Fibroblast of lung (primary cell): ENCODE measurements at regions not wholly inside any gene's neighbourhood (a gene's known extent, or its start where the extent isn't known, plus 50 kb on each side); places are given as distances from the start of the nearest gene placed in this dataset.

Experiments used
- DNase-seq, 2 donors: peaks; one replicate each; pipeline versions ENCODE4 v3.0.0 to v3.0.0-alpha.2; 2010; ENCODE audit warnings: low read depth in 2 of 2
- H2AFZ ChIP-seq: 2 replicates; pipeline ENCODE4 v1.5.1; 2012; ENCODE audit warnings: low read length, control low read depth, inconsistent platforms
- H3K27ac ChIP-seq: 2 replicates; pipeline ENCODE4 v1.5.1; 2011; ENCODE audit warnings: low read length, control low read depth; ENCODE audit not compliant: insufficient read depth
- H3K27me3 ChIP-seq: 2 replicates; pipeline ENCODE4 v1.5.1; 2011; ENCODE audit warnings: mild to moderate bottlenecking, low read length; ENCODE audit not compliant: control insufficient read depth, insufficient read depth
- H3K36me3 ChIP-seq: 2 replicates; pipeline ENCODE4 v1.5.1; 2011; ENCODE audit warnings: low read length; ENCODE audit not compliant: control insufficient read depth, insufficient read depth
- H3K4me1 ChIP-seq: 2 replicates; pipeline ENCODE4 v1.5.1; 2011; ENCODE audit warnings: low read length; ENCODE audit not compliant: control insufficient read depth, insufficient read depth; ENCODE audit errors: extremely low read depth
- H3K4me2 ChIP-seq: 2 replicates; pipeline ENCODE4 v1.5.1; 2011; ENCODE audit warnings: low read length, control low read depth; ENCODE audit not compliant: insufficient read depth; ENCODE audit errors: extremely low read depth
- H3K4me3 ChIP-seq, 4 experiments: fragments of 200-600 bp in 1 of 4; sonication (generic) in 1 of 4; replicated peaks in 1 of 4; 2 replicates each; pipeline ENCODE4 v1.5.1; 2011 to 2016; ENCODE audit warnings: low read length in 4 of 4, low read depth in 3 of 4, mild to moderate bottlenecking in 3 of 4, control low read depth in 2 of 4, inconsistent platforms in 1 of 4, mixed read lengths in 1 of 4; ENCODE audit not compliant: insufficient read depth in 1 of 4; ENCODE audit errors: control extremely low read depth in 1 of 4
- H3K79me2 ChIP-seq: 2 replicates; pipeline ENCODE4 v1.5.1; 2012; ENCODE audit warnings: mild to moderate bottlenecking, low read length, inconsistent platforms; ENCODE audit not compliant: control insufficient read depth, insufficient read depth
- H3K9ac ChIP-seq: 2 replicates; pipeline ENCODE4 v1.5.1; 2011; ENCODE audit warnings: mild to moderate bottlenecking, low read length, control low read depth; ENCODE audit not compliant: insufficient read depth
- H3K9me3 ChIP-seq: 2 replicates; pipeline ENCODE4 v1.5.1; 2012; ENCODE audit warnings: low read depth, low read length; ENCODE audit not compliant: control insufficient read depth, insufficient read depth
- H4K20me1 ChIP-seq: 2 replicates; pipeline ENCODE4 v1.5.1; 2011; ENCODE audit warnings: low read length; ENCODE audit not compliant: control insufficient read depth, insufficient read depth; ENCODE audit errors: extremely low read depth
- EZH2 ChIP-seq: IDR thresholded peaks from 2 replicates; pipeline ENCODE4 v1.5.1; 2012; ENCODE audit warnings: low read length, control low read depth, mild to moderate bottlenecking; ENCODE audit errors: missing control alignments
- TF ChIP-seq, protein P1 (sequence below), 2 donors: IDR thresholded peaks in 1 of 2; conservative IDR thresholded peaks in 1 of 2; 1 replicate in 1 of 2; 2 replicates in 1 of 2; pipeline ENCODE4 v1.5.1; 2011 to 2012; ENCODE audit warnings: low read length in 2 of 2, control low read depth in 1 of 2, inconsistent platforms in 1 of 2, low read depth in 1 of 2, mild to moderate bottlenecking in 1 of 2

DNA sequence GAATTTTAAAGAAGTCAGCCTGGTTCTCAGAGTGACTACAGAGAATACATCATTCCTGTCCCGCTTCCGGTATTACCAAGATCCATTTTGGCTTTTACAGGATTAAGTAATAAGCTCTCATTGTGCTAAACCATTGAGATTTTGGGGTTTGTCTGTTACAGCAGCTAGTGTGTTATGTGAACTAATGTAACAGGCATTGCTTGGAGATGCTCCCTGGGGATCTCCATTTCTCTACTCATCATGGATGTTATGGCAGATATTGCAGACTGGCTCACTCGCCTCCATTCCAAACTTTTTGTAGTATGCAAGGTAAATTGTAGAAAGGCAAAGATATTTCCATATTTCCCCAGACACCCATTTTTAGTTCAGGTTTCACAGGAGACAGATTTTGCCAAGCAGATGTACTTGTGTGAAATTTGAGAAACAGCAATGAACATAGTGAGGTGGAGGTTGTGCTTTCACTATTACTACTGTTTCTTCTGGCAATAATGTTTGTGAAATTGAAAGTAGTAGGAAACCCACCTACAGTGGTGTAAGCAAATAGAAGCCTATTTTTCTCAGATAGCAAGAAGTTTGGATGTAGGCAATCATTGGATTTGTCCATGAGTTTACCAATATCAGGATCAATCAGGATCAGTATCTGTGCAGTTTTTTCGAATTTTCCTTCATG lies 177.1 kb upstream of the GALNT15 start:
- Histone ChIP-seq H3K9me3 (no peaks in the 10 kb centered on the region), H3K4me2 (no peak overlapping the region), H3K36me3 (no peaks in the 10 kb centered on the region), H3K4me3 (no peak overlapping the region), H3K79me2 (no peaks in the 10 kb centered on the region), H3K27me3 (no peaks in the 10 kb centered on the region), H2AFZ (no peak overlapping the region), H3K9ac (no peak overlapping the region), H3K4me1 (no peaks in the 10 kb centered on the region), H3K27ac (no peak overlapping the region), H4K20me1 (no peaks in the 10 kb centered on the region)
- TF ChIP-seq, protein P1, sequence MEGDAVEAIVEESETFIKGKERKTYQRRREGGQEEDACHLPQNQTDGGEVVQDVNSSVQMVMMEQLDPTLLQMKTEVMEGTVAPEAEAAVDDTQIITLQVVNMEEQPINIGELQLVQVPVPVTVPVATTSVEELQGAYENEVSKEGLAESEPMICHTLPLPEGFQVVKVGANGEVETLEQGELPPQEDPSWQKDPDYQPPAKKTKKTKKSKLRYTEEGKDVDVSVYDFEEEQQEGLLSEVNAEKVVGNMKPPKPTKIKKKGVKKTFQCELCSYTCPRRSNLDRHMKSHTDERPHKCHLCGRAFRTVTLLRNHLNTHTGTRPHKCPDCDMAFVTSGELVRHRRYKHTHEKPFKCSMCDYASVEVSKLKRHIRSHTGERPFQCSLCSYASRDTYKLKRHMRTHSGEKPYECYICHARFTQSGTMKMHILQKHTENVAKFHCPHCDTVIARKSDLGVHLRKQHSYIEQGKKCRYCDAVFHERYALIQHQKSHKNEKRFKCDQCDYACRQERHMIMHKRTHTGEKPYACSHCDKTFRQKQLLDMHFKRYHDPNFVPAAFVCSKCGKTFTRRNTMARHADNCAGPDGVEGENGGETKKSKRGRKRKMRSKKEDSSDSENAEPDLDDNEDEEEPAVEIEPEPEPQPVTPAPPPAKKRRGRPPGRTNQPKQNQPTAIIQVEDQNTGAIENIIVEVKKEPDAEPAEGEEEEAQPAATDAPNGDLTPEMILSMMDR (conservative IDR thresholded peaks at IDR 0.05 in 1 of 2, IDR thresholded peaks at IDR 0.05 in 1 of 2; ENCODE audit: low read depth in 1 of 2, low read length in 2 of 2): no peak
- no peak for TF ChIP-seq EZH2
- DNase-seq: no peak

DNA sequence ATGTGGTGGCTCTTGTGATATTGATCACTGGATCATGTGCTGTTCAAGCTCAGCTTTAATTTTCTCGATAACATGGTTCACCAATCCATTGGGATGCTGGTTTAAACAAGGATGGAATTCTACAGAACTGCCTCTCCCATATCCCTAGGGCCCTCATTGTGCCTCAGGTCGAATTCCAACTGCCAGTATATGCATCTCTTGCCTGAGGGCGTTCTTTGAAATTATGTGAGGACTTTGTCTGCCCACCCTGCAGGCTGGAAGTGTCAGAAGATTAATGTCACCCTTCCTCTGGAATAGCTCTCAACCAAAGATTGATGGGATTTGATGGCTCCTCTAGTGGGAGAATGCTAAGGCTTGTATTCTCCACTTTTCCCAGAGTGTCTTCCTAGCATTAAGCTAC lies 175.6 kb upstream of the GALNT15 start:
- H3K4me1 ChIP-seq: no peaks in the 10 kb centered on the region
- H4K20me1 ChIP-seq: no peaks in the 10 kb centered on the region
- H3K79me2 ChIP-seq: no peaks in the 10 kb centered on the region
- no peak for TF ChIP-seq EZH2
- TF ChIP-seq, protein P1 (conservative IDR thresholded peaks at IDR 0.05 in 1 of 2, IDR thresholded peaks at IDR 0.05 in 1 of 2; ENCODE audit: low read depth in 1 of 2, low read length in 2 of 2): no peak
- H3K9me3 ChIP-seq: no peaks in the 10 kb centered on the region
- no peaks in the 10 kb centered on the region for H3K27me3 ChIP-seq
- H3K36me3 ChIP-seq: no peaks in the 10 kb centered on the region
- H3K27ac ChIP-seq: no peak overlapping the region
- H3K4me3 ChIP-seq: no peak overlapping the region
- no peak overlapping the region for H3K4me2 ChIP-seq
- H3K9ac ChIP-seq: no peak overlapping the region
- no peak for DNase-seq
- H2AFZ ChIP-seq: no peak overlapping the region

DNA sequence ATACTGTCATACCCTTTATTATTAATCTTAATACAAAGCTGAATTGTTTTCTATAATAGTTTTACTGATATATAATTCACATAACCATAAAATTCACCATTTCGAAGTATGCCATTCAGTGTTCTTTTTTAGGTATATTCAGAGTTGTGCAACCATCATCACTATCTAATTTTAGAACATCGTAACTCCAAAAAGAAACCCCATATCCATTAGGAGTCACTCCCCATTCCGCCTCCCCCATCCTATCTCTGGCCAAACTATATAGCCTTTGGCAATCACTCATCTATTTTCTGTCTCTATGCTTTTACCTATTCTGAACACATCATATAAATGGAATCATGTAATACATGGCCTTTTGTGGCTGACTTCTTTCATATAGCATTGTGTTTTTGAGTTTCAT lies 169.7 kb upstream of the GALNT15 start:
- no peaks in the 10 kb centered on the region for H4K20me1 ChIP-seq
- no peak overlapping the region for H2AFZ ChIP-seq
- no peak for DNase-seq
- no peak overlapping the region for H3K9ac ChIP-seq
- no peak for TF ChIP-seq EZH2
- TF ChIP-seq, protein P1 (conservative IDR thresholded peaks at IDR 0.05 in 1 of 2, IDR thresholded peaks at IDR 0.05 in 1 of 2; ENCODE audit: low read depth in 1 of 2, low read length in 2 of 2): no peak
- no peaks in the 10 kb centered on the region for H3K9me3 ChIP-seq
- no peak overlapping the region for H3K4me3 ChIP-seq
- no peaks in the 10 kb centered on the region for H3K4me1 ChIP-seq
- H3K79me2 ChIP-seq: no peaks in the 10 kb centered on the region
- H3K4me2 ChIP-seq: no peak overlapping the region
- H3K36me3 ChIP-seq: no peaks in the 10 kb centered on the region
- H3K27me3 ChIP-seq: no peaks in the 10 kb centered on the region
- no peak overlapping the region for H3K27ac ChIP-seq
